MV-4-11 (cell line): ENCODE measurements at regions not wholly inside any gene's neighbourhood (a gene's known extent, or its start where the extent isn't known, plus 50 kb on each side); places are given as distances from the start of the nearest gene placed in this dataset.
A peak's percentile ranks its signal among the peaks of the same experiment; 100 is the strongest.
"Not testable (repeated sequence)": the region's sequence is repeated elsewhere in the genome, so short reads cannot be mapped to it uniquely, and the experiment has no call there.

Source experiments
- DNase-seq: peaks from one replicate; lab custom pipeline; 2025; lab: John Stamatoyannopoulos, UW

DNA sequence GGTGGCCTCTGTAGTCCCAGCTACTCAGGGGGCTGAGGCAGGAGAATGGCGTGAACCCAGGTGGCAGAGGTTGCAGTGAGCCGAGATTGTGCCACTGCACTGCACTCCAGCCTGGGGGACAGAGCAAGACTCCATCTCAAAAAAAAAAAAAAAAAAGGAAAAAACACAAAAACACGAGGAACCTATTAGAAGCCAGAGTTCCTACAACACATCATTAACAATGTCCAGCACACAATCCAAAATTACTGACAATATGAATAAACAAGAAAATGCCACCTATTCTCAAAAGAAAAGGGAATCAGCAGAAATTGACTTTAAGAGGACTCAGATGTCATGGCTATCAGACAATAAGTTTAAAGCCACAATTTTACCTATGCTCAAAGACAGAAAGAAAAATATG is 57.3 kb upstream of the HS3ST3A1 start:
- not testable (repeated sequence) for DNase-seq

DNA sequence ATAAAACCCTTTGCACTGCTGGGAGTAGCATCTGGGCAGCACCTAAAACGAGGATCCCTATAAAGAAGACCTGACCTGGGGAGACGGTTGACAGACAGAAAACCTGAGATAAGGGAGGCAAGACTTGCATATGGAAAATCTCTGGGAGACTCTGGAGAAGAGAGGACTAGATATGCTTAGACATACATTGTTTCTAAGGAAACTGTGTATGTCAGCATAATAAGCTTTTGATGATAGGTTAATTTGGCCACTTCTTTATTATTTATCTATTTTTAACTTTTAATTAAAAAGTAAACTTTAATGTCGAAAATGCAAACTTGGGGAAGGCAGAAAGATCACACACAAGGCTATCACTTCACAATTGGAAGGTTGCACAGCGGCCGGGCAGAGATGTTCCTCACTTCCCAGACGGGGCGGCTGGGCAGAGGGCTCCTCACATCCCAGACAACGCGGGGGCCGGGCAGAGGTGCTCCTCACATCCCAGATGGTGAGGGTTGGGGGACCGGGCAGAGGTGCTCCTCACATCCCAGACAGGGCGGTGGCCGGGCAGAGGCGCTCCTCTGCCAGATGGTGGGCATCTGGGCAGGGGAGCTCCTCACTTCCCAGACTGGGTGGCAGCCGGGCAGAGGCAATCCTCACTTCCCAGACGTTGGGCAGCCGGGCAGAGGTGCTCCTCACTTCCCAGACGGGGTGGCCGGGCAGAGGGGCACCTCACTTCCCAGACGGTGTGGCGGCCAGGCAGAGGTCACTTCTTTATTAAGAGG is 64.3 kb upstream of the HS3ST3A1 start:
- no peak for DNase-seq

DNA sequence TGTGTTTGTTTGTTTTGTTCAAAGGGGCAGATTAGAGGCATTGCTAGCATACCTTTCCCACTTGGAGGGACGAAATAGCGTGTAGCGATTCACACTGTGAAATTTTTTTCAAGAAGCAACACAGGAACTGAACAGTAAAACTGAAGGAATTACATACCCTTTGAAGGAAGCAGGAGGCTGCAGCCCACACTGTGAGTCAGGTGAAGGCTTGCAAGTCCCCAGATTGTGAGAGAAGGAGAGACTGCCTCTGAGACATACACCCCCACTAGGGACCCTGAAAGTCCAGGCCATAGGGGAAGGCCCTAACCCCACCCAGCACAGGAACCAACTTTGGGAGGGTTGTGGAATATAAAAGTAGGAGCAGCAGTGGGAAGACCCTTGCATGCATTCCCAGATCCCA is 69.6 kb upstream of the HS3ST3A1 start:
- no peak for DNase-seq

DNA sequence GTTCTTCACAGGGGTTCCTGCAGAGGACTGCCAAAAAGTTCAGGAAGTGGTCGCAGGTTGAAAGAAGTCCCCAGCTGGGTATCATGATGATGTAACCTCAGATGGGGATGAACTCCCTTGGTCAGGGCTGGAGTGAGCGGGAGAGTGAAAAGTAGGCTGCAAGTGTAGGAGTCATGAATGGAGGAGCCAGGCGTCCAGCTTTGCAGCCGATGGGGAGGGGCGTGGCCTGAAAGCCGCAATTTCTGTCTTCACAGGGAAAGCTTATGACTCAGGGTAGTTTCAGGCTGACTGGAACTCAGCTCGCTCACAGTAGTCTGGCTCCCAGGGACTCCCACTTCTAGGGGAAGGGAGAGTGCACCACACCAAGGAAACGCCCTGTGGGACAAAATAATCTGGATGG is 70.0 kb upstream of the HS3ST3A1 start:
- peak; percentile 74 for DNase-seq

DNA sequence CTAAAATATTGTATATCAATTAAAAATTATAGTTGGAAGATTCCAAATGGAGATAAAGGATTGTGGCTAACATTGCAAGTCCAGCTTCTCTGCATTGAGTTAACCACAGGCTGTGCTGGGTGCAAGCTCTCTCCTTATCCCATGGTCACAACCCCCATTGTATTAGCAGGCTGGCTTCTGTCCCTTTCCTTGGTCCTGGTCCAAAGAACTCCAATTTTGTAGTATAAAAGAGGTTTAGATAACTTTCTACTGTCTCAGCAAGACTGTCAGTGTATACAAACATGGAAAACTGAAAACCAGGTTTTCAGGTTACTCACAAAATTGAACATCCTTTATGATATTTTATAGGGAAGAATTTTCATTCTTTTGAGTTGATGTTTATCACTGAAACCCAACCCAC is 76.6 kb upstream of the HS3ST3A1 start:
- no peak for DNase-seq

DNA sequence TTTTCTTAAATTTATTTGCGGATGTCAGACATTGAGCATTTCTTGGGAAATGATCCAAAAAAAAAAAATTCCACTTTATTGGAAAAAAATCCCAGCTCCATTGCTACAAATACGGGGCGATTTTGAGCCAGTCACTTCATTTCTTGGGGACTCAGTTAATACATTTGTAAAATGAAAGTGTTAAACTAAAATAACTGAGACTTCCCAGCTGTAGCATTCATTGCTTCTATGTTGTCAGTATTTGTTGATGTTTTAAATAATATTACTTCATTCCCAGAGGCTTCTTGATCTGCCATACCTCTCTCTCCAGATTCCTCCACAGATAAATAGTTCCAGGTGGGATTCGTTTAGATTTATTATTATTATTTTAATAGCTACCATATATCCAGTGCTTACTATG is 77.1 kb upstream of the HS3ST3A1 start:
- DNase-seq, result no peak

DNA sequence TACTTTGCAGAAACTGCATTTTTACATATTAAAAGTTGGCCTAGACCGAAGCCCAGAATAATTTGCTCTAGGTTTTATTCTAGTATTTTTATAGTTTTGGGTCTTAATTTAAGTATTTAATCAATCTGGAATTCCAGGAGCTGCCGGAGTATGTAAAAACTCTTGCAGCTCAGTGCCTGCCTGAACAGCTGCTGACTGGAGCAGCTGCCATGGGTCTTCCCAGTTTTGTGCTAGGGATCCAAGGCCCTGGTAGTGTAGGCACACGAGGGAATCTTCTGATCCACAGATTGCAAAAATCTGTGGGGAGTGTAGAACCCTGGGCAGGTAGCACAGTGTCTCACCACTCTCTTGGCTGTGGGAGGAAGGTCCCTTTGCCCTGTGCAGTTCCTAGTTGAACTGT is 87.0 kb upstream of the HS3ST3A1 start:
- no peak for DNase-seq

DNA sequence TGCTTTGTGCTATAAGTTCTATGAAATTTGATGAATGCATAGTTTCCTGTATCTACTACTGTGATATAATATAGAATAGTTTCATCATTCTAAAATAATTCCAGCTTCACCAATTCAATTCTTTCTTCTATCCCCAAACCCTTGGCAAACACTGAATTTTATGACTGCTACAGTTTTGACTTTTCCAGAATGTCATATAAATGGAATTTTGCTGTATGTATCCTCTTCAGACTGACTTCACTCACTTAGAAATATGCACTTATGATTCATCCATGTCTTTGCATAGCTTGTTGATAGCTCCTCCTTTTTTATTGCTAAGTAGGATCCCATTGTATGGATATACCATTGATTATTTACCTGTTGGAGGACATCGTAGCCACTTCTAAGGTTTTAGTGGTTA is 89.1 kb upstream of the HS3ST3A1 start:
- DNase-seq, result no peak

DNA sequence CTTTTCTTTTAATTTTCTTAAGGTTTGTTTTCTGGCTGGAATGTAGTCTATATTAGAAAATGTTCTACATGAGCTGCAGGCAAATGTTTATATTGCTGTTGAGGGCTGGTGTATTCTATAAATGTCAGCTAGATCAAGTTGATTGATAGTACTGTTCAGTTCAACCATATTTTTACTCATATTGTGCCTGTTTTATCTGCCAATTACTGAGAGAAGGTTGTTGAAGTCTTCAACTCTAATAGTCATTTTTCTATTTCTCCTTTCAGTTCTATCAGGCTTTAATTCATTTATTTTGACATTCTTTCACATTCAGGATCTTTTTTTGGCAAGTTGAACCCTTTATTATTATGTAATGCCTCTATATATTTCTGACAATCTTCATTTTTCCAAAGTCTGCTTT is 93.2 kb upstream of the HS3ST3A1 start:
- DNase-seq, result no peak

DNA sequence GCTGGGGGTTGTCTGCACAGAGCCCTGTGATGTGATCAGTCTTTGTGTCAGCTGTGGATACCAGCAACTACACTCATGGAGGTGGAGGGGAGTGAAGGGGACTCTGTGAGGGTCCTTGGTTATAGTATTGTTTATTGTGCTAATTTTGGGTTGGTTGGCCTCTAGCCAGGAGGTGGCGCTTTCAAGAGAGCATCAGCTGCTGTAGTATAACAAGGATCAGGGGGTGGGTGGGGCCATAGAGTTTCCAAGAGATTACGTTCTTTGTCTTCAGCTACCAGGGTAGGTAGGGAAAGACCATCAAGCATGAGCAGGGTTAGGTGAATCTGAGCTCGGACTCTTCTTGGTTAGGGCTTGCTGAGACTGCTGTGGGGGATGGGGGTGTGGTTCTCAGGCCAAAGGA is 97.1 kb upstream of the HS3ST3A1 start:
- no peak for DNase-seq

DNA sequence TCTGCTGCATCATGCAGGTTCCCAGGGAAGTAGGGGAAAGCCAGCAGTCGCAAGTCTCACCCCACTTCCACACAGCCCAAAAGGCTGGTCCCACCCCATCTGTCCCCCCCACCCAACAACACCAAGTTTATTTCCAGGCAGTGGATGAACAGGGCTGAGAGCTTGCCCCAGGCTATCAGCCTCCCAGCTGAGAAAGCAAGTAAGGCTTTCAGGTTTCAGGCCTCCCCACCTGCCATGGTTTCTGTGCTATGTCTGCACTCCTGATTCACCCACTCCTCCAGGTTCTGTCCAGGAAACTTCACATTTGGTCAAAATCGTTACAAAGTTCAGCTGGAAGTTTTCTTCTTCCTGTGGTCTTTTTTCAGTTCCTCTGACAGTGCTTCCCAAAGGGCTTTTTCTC is 97.5 kb upstream of the HS3ST3A1 start:
- no peak for DNase-seq

DNA sequence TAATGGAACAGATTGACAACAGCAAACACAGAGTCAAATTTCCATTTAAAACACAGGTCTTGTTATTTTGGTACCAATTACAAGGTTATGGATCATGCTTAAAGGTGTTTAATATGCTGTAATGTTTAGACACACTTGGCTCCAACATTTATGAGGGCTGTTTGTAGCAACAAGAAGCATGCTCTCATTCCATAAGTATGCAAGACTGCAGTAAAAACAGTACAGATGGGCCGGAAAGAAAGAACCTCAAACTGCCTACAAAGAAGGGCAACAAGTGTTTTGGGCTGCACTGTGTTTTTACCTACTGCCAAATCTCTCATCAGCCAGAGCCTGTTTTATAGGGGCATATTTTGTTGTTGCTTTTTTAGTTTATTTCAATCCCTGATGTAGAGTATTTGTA is 100.5 kb upstream of the HS3ST3A1 start:
- no peak for DNase-seq

DNA sequence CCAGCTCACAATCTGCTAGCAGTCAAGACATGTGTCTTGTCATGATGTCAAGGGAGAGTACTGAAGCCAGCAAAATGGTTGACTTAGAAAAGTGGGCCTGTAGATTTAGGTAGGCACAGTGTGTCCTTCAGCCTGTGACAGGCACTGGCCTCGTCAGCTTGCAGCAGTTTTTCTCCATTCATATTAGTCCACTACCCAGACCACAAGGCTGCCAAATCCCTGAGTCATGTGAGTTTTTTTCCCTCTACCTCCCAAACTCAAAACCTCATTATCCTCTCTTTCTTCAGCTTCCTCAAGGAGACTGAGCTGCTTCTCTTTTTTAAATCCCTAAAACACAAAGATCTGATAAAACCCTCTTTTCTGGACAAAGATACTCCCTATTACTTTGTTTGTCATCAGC is 102.6 kb upstream of the HS3ST3A1 start:
- no peak for DNase-seq

DNA sequence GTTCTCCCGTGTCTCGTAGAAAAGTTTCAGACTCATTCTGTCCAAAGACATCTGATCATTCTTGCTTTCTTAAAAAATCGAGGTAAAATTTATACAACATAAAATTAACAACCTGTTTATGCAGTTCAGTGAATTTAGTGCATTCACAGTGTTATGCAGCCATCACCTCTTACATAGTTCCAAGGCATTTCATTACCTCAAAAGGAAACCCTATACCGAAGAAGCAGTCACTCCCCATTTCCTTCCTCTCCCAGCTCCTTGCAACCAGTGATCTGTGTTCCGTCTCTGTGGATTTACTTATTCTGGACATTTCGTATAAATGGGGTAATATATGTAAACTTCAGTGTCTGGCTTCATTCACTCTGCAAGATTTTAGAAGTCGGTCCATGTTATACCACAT is 103.5 kb upstream of the HS3ST3A1 start:
- no peak for DNase-seq

DNA sequence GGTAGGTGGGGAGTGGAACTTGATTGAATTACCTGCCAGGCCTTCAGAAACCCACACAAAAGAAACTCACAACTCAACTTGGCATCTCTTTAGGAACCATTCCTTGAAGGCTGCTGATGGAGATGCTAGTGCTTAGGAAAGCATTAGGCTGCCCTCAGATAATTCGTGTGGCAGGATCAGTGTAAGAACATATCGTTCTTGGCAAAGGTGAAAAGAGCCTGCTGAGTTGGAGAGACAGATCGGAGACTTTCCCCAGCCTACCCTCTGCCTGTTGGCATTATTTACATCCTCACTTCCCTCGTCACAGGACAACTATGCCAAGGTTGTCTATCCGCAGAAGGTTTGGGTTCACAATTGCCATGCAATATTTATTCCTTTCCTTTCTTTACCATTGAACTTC is 120.0 kb upstream of the HS3ST3A1 start:
- no peak for DNase-seq

DNA sequence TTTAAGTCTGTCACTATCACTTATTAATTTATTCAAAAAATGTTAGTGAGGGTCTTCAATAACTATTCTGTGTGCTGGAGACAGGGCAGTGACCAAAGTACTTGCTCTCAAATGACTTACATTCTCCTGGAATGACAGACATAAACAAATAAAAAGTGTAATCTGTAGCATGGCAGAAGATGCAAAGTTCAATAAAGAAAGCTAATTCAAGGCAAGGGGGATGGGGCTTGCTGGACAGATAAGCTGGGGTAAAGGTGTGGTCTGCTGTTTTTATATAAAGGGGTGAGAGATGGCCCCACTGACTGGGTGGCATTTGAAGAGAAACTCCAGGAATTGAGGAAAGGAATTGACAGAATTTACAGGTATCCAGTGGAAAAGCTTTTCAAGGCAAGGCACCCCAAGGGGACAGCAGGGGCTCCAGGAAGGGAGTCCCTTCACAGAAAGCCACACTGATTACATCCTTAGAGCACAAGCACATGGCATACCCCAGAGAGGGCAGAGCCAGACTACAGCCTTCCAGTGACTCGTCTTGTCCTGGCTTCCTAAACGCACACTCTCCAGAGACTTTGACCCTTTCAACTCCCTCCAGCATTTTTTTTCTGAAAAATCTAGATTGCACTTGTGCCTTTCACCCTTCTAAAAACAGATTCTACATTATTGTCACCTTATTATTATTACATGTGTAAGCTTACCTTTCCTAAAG is 123.7 kb upstream of the HS3ST3A1 start:
- DNase-seq, result no peak

DNA sequence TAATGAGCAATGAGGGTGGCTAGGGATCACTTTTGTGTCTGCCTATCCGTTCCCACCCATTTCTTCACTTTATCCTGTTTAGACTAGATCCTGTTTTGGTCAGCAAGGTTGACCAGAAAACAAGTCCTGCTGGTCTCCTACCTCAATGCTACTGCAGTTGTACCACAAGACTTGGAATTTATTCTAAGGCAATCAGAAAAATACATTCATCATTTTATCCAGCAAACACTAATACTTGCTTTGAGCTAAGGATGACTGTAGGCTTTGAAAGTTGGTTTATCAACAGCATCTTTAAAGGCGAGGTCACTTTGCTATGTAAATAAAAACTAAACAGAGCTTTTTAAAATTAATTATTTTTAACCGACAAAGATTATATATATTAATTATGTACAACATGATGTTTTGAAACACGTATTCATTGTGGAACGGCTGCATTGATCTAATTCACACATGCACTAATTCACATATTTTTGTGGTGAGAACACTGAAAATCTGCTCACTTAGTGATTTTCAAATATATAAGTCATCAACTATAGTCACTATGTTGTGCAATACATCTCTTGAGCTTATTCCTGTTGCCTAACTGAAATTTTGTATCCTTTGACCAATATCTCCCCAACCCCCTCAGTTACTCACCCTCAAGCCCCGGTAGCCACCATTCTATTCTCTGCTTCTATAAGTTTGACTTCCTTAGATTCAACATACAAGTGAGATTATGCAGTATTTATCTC is 125.9 kb upstream of the HS3ST3A1 start:
- peak; percentile 88 for DNase-seq

DNA sequence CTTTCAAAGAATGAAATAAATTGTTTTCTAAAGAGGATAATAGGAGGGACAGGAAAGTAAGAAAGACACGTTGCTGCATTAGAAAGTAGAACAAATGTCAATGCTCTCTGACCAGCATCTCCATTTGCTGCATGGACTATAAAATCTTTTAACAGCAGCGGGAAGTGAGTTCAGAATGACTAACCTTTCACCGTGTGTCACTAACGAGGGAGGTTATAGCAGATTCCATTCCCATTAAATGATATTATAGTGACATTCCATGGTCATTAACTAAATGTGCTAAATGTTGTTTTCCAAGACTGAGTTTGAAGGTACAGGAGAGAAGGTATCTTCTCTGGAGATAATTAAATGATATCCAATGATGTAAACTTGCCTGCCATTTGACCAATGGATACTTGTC is 127.1 kb upstream of the HS3ST3A1 start:
- no peak for DNase-seq

DNA sequence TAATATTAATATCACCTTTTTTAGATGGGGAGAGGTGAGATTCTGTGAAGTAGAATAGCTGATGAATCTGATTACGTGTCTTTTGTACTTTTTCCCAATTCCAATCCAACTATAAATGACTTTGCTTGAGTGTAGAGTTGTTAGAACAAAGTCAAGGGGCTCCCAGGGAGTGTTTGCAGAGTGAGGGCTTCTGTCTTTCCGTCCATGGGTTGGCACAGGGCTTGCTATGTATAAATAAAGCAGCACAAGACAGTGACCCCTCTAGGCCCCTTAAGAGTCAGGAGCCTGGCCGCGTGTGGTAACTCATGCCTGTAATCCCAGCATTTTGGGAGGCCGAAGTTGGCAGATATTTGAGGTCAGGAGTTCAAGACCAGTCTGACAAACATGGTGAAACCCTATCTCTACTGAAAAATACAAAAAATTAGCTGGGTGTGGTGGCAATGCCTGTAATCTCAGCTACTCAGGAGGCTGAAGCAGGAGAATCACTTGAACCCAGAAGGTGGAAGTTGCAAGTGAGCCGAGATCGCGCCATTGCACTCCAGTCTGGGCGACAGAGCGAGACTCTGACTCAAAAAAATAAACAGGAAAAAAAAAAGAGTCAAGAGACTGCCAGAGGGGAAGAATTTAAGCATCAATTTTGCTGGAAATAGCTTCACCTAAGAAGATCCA is 127.9 kb upstream of the HS3ST3A1 start:
- no peak for DNase-seq

DNA sequence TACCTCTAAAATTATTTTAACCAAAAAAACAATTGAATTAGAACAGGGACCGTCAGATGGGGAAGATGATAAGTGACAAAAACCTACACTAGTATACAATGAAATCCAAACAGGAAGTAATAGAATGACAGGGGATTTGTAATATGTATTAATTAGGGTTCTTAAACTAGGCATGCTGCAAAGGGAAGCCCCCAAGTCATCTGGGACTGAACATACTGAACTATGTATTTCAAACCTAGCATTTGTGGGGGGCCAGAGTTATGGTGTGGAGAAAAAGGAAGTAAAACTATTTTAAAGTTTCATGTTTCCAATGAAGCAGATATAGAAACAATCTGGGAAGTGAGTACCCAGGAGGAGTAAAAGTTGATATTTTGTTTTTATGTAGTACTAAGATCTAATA is 133.2 kb upstream of the HS3ST3A1 start:
- DNase-seq, result peak; percentile 63

DNA sequence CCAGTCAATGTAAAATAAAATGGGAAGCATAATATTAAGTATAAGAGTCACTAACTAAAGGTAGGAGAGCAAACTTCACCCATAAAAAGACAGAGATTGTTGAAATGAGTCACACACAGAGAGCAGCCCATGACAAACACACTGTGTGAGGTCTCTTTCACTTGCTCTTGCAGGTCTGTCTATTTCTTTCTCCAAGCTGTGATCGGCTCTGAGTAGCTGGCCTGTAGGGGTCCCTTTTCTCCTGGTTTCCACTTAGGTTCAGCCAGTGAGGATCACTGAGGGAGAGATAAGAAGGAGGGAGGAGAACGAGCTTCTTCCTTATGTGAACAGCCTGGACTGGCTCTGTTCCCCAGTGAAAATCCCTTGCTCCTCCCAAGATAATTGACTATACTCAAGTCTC is 133.7 kb upstream of the HS3ST3A1 start:
- DNase-seq, result no peak

DNA sequence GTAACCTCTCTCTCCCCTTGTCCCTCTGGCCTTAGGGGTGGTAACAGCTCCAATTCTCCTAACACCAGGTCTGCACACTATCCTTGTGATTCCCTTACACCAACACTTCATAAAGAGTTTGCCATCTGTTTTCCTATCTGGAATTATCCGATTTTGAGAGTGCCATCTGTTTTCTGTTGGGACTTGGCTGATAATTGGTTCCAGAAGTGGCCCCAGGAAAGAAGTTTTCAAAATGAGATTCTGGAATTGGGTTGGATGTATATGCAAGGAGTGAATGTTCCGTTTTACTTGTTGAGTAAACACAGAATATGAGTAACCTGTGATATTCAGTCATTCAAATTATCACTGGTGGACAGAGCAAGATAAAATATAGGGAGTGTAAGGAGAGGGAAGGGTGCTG is 134.1 kb upstream of the HS3ST3A1 start:
- DNase-seq, result no peak

DNA sequence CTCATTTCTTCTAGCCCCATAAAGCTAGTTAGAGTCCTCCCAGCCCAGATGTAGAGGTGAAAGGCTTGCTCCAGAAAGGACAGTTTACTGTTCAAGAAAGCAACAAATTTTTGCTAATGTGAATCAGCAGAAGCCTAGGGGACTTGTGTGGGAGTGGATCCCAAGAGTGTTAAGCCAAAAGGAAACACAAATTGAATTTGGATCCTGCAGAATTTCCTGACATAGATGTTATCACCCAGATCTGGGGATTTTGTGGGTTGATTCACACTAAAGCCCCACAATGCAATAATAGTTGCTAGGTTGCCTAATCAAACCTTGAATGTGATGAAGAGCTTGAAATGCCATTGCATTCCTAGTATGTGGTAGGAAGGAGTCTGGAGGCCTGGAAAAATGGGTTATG is 135.2 kb upstream of the HS3ST3A1 start:
- DNase-seq, result no peak
